Stimulated activated naive CD8-positive, alpha-beta T cell treated with anti-CD3 and anti-CD28 coated beads, Interleukin-15, amount 100 ng/mL, for 72 hours (primary cell): ENCODE measurements at regions not wholly inside any gene's neighbourhood (a gene's known extent, or its start where the extent isn't known, plus 50 kb on each side); places are given as distances from the start of the nearest gene placed in this dataset.

Experiments
- ATAC-seq: fragments of 150-1000 bp; cut with Tn5 transposase; 2 replicates; pipeline ENCODE4 v1.10.0; 2021; ENCODE audit warnings: mild to moderate bottlenecking, moderate library complexity
- DNase-seq, 2 donors: peaks; one replicate each; pipeline ENCODE4 v3.0.0; 2021 to 2022
- H3K27ac Mint-ChIP-seq, 2 donors: one replicate each; pipeline ENCODE4 v1.8.0; 2022; ENCODE audit warnings: mild to moderate bottlenecking in 2 of 2, mixed read lengths in 2 of 2, moderate library complexity in 2 of 2
- H3K27me3 Mint-ChIP-seq: one replicate; pipeline ENCODE4 v1.8.0; 2022; ENCODE audit warnings: mixed read lengths
- H3K4me1 Mint-ChIP-seq: one replicate; pipeline ENCODE4 v1.8.0; 2022; ENCODE audit warnings: mild to moderate bottlenecking, mixed read lengths
- H3K4me3 Mint-ChIP-seq, 2 donors: one replicate each; pipeline ENCODE4 v1.8.0; 2022; ENCODE audit warnings: mild to moderate bottlenecking in 2 of 2, mixed read lengths in 2 of 2, moderate library complexity in 1 of 2
- H3K9me3 Mint-ChIP-seq, 2 donors: one replicate each; pipeline ENCODE4 v1.8.0; 2022; ENCODE audit warnings: mixed read lengths in 2 of 2

DNA sequence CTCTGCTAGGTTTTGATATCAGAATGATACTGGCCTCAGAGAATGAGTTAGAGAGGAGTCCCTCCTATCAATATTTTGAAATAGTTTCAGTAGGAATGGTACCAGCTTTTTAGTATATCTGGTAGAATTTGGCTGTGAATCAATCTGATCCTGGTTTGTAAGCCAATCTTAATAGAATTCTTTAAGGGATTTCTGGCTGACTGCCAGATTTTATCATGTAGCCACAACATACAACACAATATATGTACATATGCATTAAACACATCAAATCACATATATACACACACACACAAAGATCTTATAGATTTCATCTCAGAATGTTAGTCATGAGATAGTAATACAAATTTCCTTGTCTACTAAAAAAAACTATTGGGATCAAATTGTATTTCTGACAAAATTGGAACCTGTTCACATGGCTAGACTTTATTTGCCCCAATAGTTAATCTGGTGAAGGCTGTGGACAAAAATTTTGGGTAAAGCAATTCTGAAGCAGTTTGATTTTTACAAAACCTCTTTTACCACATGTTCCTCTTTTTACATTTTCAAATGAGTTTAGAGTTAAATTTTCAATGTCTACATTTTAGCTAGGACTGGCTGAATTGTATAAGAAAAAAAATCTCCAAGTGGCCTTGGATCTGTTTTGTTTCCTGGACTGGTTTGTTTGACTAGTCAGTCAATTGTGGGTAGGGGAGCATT is 151.7 kb downstream of the FASLG start:
- H3K4me1 Mint-ChIP-seq, result peaks cover 15% of the 10 kb centered on the region
- no peak for DNase-seq
- H3K9me3 Mint-ChIP-seq, result peaks cover 34% of the 10 kb centered on the region in 2 donors

DNA sequence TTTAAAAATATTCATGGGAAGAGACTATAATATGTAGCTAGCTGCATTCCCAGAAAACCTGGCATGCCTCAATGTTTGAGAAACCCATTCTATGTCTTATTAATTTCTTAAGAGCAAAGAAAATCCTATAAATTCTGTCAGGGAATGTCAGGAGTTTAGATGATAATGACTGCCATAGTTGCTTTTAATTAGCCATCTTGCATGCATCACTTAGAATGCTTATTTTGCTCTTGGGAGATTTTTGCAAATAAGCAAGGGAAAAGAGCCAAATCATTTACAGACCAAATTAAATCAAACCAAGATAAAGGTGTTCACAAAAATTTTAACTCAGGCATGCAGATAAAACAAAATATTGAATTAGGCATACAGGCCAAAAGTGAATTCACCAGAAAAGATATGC is 152.8 kb downstream of the FASLG start:
- Mint-ChIP-seq H3K27me3 (peaks cover 13% of the 10 kb centered on the region), H3K4me3 (no peak overlapping the region), H3K4me1 (peaks cover 24% of the 10 kb centered on the region), H3K27ac (no peak overlapping the region), H3K9me3 (peaks cover 41 to 44% of the 10 kb centered on the region in 2 donors)
- ATAC-seq (no peak), DNase-seq (no peak)

More for the DNA sequence above, 151.7 kb downstream of the FASLG start:
- ATAC-seq, result no peak
- Mint-ChIP-seq H3K27me3 (peaks cover 7% of the 10 kb centered on the region), H3K4me3 (no peak overlapping the region), H3K27ac (no peak overlapping the region)

DNA sequence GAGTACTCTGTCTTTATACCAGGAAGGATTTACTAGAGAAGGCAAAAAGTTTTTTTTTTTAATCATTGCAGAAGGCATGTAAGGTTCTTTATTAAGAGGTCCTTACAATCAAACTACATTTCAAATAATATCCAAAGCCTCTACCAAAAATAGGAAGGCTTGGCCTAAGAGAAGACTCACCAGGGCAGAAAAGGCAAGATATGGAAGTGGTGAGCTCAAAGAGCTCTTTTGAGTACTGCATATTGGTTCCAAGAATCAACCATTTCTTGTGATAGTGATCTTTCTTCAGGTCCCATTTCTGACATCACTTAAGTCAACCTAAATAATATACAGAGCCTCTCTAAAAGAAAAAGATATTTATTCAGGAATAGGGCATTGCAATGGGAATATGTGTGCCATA is 153.2 kb downstream of the FASLG start:
- H3K4me3 Mint-ChIP-seq, result no peak overlapping the region
- H3K9me3 Mint-ChIP-seq, result peaks cover 43 to 47% of the 10 kb centered on the region in 2 donors
- peaks cover 17% of the 10 kb centered on the region for H3K27me3 Mint-ChIP-seq
- ATAC-seq (no peak), DNase-seq (no peak)
- peaks cover 28% of the 10 kb centered on the region for H3K4me1 Mint-ChIP-seq
- H3K27ac Mint-ChIP-seq, result no peak overlapping the region

GRCh38 chr1:172813330-172813729 is 154.4 kb downstream of the FASLG start:
- Mint-ChIP-seq H3K4me1 (peaks cover 33% of the 10 kb centered on the region), H3K27me3 (peaks cover 19% of the 10 kb centered on the region), H3K27ac (no peak overlapping the region), H3K9me3 (peaks cover 37 to 47% of the 10 kb centered on the region in 2 donors), H3K4me3 (no peak overlapping the region)
- DNase-seq, result no peak
- ATAC-seq, result no peak

DNA sequence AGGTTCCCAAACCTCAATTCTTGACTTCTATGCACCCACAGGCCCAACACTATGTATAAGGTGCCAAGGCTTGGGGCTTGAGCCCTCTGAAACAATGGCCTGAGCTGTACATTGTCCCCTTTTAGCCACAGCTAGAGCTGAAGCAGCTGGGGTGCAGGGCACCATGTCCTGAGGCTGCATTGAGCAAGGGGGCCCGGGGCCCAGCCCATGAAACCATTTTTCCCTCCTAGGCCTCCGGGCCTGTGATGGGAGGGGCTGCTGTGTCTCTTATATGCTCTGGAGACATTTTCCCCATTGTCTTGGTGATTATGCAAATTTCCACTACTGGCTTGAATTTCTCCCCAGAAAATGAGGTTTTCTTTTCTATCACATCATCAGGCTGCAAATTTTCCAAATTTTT is 155.5 kb downstream of the FASLG start:
- no peak for ATAC-seq
- peaks cover 44% of the 10 kb centered on the region for H3K4me1 Mint-ChIP-seq
- H3K27ac Mint-ChIP-seq, result no peak overlapping the region
- H3K27me3 Mint-ChIP-seq, result peaks cover 19% of the 10 kb centered on the region
- DNase-seq, result no peak
- H3K4me3 Mint-ChIP-seq, result no peak overlapping the region
- peaks cover 37 to 42% of the 10 kb centered on the region in 2 donors for H3K9me3 Mint-ChIP-seq

- H3K4me1 Mint-ChIP-seq, result peaks cover 57% of the 10 kb centered on the region
- ATAC-seq (no peak), DNase-seq (no peak)
- H3K4me3 Mint-ChIP-seq, result no peak overlapping the region
- peaks cover 19% of the 10 kb centered on the region for H3K27me3 Mint-ChIP-seq
- peaks cover 37 to 42% of the 10 kb centered on the region in 2 donors for H3K9me3 Mint-ChIP-seq
- H3K27ac Mint-ChIP-seq, result no peak overlapping the region
Measured at GRCh38 chr1:172815740-172816139, 156.8 kb downstream of the FASLG start.

DNA sequence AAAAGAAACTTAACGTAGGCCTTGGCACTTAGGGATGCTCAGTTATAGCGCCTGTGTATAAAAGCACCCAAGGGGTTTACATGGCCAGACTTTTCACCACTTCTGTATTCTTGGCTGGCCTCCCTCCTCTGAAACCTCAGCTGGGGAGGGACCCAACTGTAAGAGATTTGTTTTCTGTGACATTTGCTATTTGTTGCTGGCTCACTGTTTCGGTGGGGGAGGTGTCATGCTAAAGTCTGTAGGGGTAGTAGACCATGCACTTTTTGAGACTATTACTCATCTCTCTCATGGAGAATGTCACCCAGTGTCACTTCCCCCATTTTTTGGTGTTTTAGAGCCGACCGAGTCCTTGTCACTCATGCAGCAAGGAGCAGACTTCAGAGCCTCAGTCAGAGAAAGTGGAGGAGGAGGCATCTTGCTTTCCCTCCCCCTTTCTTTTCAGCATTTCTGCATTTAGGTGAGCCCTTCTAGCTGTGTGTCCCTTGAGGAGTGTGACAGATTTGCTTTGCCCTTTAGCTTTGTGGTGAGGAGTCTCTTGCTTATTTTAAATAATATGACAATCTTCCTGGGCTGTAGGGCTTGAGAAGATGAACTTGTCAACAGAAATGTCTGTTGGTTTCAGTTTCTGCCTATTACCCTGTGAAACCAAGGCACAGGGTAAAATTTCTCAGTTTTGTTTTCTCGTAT is 160.1 kb downstream of the FASLG start:
- H3K27me3 Mint-ChIP-seq, result peaks cover 22% of the 10 kb centered on the region
- peak; percentile 63 to 76 for DNase-seq
- ATAC-seq, result peak; percentile 96
- H3K27ac Mint-ChIP-seq, result peak overlapping the region; percentile 30 to 80
- peaks cover 43% of the 10 kb centered on the region for H3K4me1 Mint-ChIP-seq
- H3K9me3 Mint-ChIP-seq, result peaks cover 20 to 28% of the 10 kb centered on the region in 2 donors
- peak overlapping the region; percentile 45 to 63 for H3K4me3 Mint-ChIP-seq

DNA sequence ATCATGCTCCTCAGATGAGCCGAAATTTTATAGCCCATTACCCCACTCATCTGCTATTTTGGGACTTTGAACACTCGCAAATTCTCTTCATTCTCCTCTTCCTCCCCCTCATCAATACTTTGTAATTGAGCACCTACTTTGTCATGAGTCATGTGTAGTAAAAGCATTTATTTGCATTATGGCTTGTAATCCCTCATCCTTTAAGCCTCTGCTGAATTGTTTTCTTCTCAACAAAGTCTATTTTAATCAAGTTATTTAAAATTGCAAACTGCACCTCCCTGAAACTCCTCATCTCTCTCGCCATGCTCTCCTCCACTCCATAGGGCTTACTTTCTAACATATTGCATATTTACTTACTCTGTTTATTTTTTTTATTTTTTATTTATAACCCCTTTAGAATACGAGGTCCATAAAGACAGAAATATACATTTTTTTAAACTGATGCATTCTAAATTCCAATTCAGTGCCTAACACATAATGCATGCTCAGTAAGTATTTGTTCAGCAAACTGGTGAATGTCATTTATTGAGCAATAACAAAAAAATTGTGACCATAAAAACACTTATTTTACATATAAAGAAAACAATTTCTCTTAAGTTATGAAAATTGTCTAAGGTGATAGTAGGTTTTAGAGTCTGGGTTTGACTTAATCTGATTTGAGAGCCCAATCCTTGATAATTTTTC is 161.7 kb downstream of the FASLG start:
- Mint-ChIP-seq H3K27me3 (peaks cover 22% of the 10 kb centered on the region), H3K4me3 (no peak overlapping the region), H3K4me1 (peaks cover 43% of the 10 kb centered on the region), H3K27ac (no peak overlapping the region), H3K9me3 (peaks cover 9 to 14% of the 10 kb centered on the region in 2 donors)
- no peak for ATAC-seq
- DNase-seq, result no peak

GRCh38 chr1:172821609-172822274 is 162.8 kb downstream of the FASLG start:
- no peak overlapping the region for H3K4me3 Mint-ChIP-seq
- H3K4me1 Mint-ChIP-seq, result peaks cover 33% of the 10 kb centered on the region
- DNase-seq (no peak), ATAC-seq (no peak)
- peaks cover 1 to 2% of the 10 kb centered on the region in 2 donors for H3K9me3 Mint-ChIP-seq
- H3K27ac Mint-ChIP-seq, result no peak overlapping the region
- peaks cover 15% of the 10 kb centered on the region for H3K27me3 Mint-ChIP-seq

DNA sequence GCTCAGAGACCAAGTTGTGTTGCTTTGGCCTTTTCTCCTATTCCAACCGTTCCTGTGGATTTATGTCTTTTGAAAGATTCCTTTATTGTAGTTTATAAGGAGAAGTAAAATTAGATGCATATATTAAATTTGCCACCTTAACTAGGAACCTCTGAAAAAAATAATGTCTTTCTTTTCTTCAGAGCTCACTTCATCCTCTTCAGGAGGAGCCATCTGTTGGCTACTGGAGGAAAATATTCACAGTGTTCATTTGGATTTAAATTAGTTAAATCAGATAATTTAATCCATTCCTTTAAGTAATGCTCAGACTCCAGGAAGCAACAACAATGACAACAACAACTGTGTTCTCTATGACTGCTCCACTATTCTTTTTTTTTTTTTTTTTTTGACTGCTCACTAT is 164.0 kb downstream of the FASLG start:
- DNase-seq (no peak), ATAC-seq (no peak)
- no peaks in the 10 kb centered on the region for H3K9me3 Mint-ChIP-seq
- peaks cover 28% of the 10 kb centered on the region for H3K4me1 Mint-ChIP-seq
- H3K4me3 Mint-ChIP-seq, result no peak overlapping the region
- H3K27me3 Mint-ChIP-seq, result peaks cover 10% of the 10 kb centered on the region
- H3K27ac Mint-ChIP-seq, result no peak overlapping the region

DNA sequence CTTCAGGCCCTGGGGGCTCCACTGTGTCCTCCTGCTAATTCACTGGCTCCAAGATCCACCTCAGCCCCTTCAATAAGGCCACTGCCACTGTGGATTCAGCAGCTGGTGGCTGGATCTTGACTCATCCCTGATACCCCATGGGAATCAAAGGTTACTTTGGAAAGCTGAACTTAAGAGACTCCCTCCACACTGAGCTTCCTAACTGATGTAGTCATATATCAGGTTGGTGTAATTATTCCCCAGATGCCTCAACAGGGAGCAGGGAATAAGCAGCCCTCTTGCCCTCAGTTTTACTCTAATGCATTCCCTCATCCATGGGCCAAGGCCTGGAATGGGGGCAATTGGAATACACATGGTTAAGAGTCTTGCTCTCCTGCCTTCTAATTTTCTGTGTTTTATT is 164.6 kb downstream of the FASLG start:
- Mint-ChIP-seq H3K4me1 (peaks cover 22% of the 10 kb centered on the region), H3K9me3 (no peaks in the 10 kb centered on the region), H3K4me3 (no peak overlapping the region), H3K27me3 (peaks cover 10% of the 10 kb centered on the region), H3K27ac (no peak overlapping the region)
- ATAC-seq, result no peak
- no peak for DNase-seq

GRCh38 chr1:172824209-172824608 is 165.3 kb downstream of the FASLG start:
- Mint-ChIP-seq H3K27ac (no peak overlapping the region), H3K4me3 (no peak overlapping the region), H3K9me3 (no peaks in the 10 kb centered on the region), H3K27me3 (peaks cover 10% of the 10 kb centered on the region), H3K4me1 (peaks cover 15% of the 10 kb centered on the region)
- no peak for ATAC-seq
- no peak for DNase-seq

DNA sequence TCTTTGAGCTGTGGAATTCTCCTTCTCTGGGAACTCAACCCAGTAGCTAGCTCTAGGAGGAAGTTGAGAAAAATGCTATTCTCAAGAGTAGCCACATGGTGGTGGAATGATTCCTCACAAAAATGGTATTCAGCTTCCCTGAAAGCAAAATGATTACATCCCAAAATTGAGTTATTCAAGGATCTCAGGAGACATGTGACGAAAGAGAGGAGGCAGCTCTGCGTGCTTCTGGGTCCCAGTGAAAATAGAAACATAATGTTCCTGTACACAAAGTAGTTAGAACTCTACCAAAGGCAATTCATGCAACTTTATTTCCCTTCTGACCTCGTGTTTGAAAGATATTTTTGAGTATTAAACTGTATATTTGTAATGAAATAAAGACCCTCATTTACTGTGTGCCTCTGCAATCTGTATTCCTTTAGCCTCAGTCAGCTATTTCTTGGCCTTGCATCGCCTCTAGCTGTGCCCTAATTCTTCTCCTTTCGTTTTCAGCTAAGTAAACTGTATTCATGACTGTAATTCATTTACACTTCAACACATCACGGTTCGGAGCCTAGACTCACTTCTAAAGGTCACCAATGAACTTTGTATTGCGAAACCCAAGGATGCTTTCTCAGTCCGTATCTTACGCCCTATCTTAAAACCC is 167.3 kb downstream of the FASLG start:
- H3K9me3 Mint-ChIP-seq, result no peaks in the 10 kb centered on the region
- H3K4me1 Mint-ChIP-seq, result peaks cover 9% of the 10 kb centered on the region
- H3K27me3 Mint-ChIP-seq, result peaks cover 17% of the 10 kb centered on the region
- ATAC-seq (peak; percentile 72), DNase-seq (no peak)
- no peak overlapping the region for H3K4me3 Mint-ChIP-seq
- no peak overlapping the region for H3K27ac Mint-ChIP-seq

- Mint-ChIP-seq H3K27me3 (peaks cover 17% of the 10 kb centered on the region), H3K4me1 (peaks cover 13% of the 10 kb centered on the region), H3K9me3 (no peaks in the 10 kb centered on the region), H3K27ac (no peak overlapping the region), H3K4me3 (no peak overlapping the region)
- ATAC-seq (no peak), DNase-seq (no peak)
Measured at GRCh38 chr1:172827301-172827700, 168.4 kb downstream of the FASLG start.

GRCh38 chr1:172827841-172828240 is 168.9 kb downstream of the FASLG start:
- DNase-seq, result no peak
- Mint-ChIP-seq H3K4me3 (no peak overlapping the region), H3K27me3 (peaks cover 17% of the 10 kb centered on the region), H3K9me3 (no peaks in the 10 kb centered on the region), H3K4me1 (peaks cover 17% of the 10 kb centered on the region), H3K27ac (no peak overlapping the region)
- peak; percentile 49 for ATAC-seq
